GM12878 (cell line): ENCODE measurements at regions not wholly inside any gene's neighbourhood (a gene's known extent, or its start where the extent isn't known, plus 50 kb on each side); places are given as distances from the start of the nearest gene placed in this dataset.
A peak's percentile ranks its signal among the peaks of the same experiment; 100 is the strongest.

Experiments used
- ATAC-seq: fragments of 200-7000 bp; cut with Tn5 transposase; 3 replicates; pipeline ENCODE4 v1.9.1; 2020; ENCODE audit warnings: mild to moderate bottlenecking, moderate library complexity
- BruUV-seq: library from RNA; stranded (reverse); fragments of 400-500 nt; replicated peaks from 2 replicates; lab custom pipeline; 2021; lab: Mats Ljungman, UMichigan
- CTCF ChIA-PET: fragments of 300-600 bp; sonication (Branson Sonifier 250); formaldehyde crosslinking; extraction: SDS; loops from one replicate; lab custom pipeline; 2021; ENCODE audit warnings: inconsistent platforms; lab: Yijun Ruan, JAX
- POLR2A ChIA-PET: fragments of 350-600 bp; formaldehyde crosslinking; extraction: SDS; loops from one replicate; lab custom pipeline; 2021; ENCODE audit warnings: inconsistent platforms; lab: Charles Lee
- RAD21 ChIA-PET: fragments of 300-600 bp; sonication (Branson Sonifier 250); formaldehyde crosslinking; loops from one replicate; lab custom pipeline; 2023; ENCODE audit warnings: antibody characterized with exemption; ENCODE audit not compliant: unreplicated experiment; lab: Charles Lee
- SMC1A ChIA-PET: fragments of 300-600 bp; sonication (Branson Sonifier 250); formaldehyde crosslinking; loops from one replicate; lab custom pipeline; 2023; ENCODE audit not compliant: unreplicated experiment, uncharacterized antibody; lab: Charles Lee
- DNase-seq: peaks from one replicate; pipeline ENCODE4 v3.0.0-alpha.2; 2011; ENCODE audit warnings: low read depth, low spot score
- FAIRE-seq: peaks from 3 replicates; lab custom pipeline; 2011; peaks lifted over from hg19 to GRCh38; lab: Jason Lieb, UNC
- H2AFZ ChIP-seq: 2 replicates; pipeline ENCODE4 v1.6.0; 2011; ENCODE audit warnings: low read depth, low read length, control low read depth; ENCODE audit not compliant: control insufficient read depth
- H3K27ac ChIP-seq: 2 replicates; pipeline ENCODE4 v1.5.1; 2011; ENCODE audit warnings: control low read depth; ENCODE audit not compliant: control insufficient read depth, insufficient read depth
- H3K27me3 ChIP-seq, 2 experiments: replicated peaks in 1 of 2; 2 replicates each; pipeline versions ENCODE4 v1.6.0 to v1.6.1; 2011; ENCODE audit warnings: low read length in 1 of 2; ENCODE audit not compliant: control insufficient read depth in 2 of 2, insufficient read depth in 2 of 2
- H3K36me3 ChIP-seq, 2 experiments: 2 replicates each; pipeline ENCODE4 v1.5.1; 2011; ENCODE audit warnings: low read length in 1 of 2; ENCODE audit not compliant: control insufficient read depth in 2 of 2, insufficient read depth in 2 of 2
- H3K4me1 ChIP-seq: 2 replicates; pipeline ENCODE4 v1.6.1; 2011; ENCODE audit warnings: mild to moderate bottlenecking, low read length, moderate library complexity, mixed read lengths; ENCODE audit not compliant: control insufficient read depth, insufficient read depth
- H3K4me2 ChIP-seq: 2 replicates; pipeline ENCODE4 v1.6.0; 2011; ENCODE audit warnings: control low read depth; ENCODE audit not compliant: control insufficient read depth, insufficient read depth
- H3K4me3 ChIP-seq: fragments of 200-600 bp; sonication (generic); 2 replicates; pipeline ENCODE4 v1.5.1; 2016
- H3K79me2 ChIP-seq: 2 replicates; pipeline ENCODE4 v1.6.0; 2011; ENCODE audit warnings: low read length; ENCODE audit not compliant: control insufficient read depth, insufficient read depth
- H3K9ac ChIP-seq: 2 replicates; pipeline ENCODE4 v1.8.0; 2011; ENCODE audit warnings: low read length, control low read depth, mixed read lengths; ENCODE audit not compliant: control insufficient read depth, insufficient read depth
- H3K9me3 ChIP-seq: replicated peaks from 3 replicates; pipeline ENCODE4 v1.5.1; 2011; ENCODE audit warnings: mild to moderate bottlenecking, low read length; ENCODE audit not compliant: control insufficient read depth, insufficient read depth
- H4K20me1 ChIP-seq: 2 replicates; pipeline ENCODE4 v1.6.0; 2011; ENCODE audit not compliant: control insufficient read depth, insufficient read depth
- BMI1 ChIP-seq: fragments of 450-650 bp; IDR thresholded peaks from 2 replicates; pipeline ENCODE4 v1.6.1; 2016; ENCODE audit warnings: mild to moderate bottlenecking, moderate library complexity, borderline replicate concordance
- CHD1 ChIP-seq: IDR thresholded peaks from 2 replicates; pipeline ENCODE4 v1.6.1; 2012; ENCODE audit warnings: low read depth, low read length, improper control_type of control experiment
- CREB1 ChIP-seq: IDR thresholded peaks from 2 replicates; pipeline ENCODE4 v1.6.1; 2012; ENCODE audit warnings: low read depth, mild to moderate bottlenecking, inconsistent platforms
- CREM ChIP-seq: IDR thresholded peaks from 2 replicates; pipeline ENCODE4 v1.6.1; 2014; ENCODE audit warnings: antibody characterized with exemption, low read depth
- GABPA ChIP-seq: IDR thresholded peaks from 2 replicates; pipeline ENCODE4 v1.6.1; 2014; ENCODE audit warnings: antibody characterized with exemption, low read depth, mild to moderate bottlenecking, inconsistent platforms
- IKZF2 ChIP-seq, 2 experiments: fragments of 450-650 bp; IDR thresholded peaks; 2 replicates each; pipeline ENCODE4 v1.6.1; 2017; ENCODE audit warnings: mild to moderate bottlenecking in 2 of 2, moderate library complexity in 2 of 2
- JUNB ChIP-seq: IDR thresholded peaks from 2 replicates; pipeline ENCODE4 v1.6.1; 2016; ENCODE audit warnings: antibody characterized with exemption, mild to moderate bottlenecking
- MEF2A ChIP-seq: IDR thresholded peaks from 2 replicates; pipeline ENCODE4 v1.6.1; 2011; ENCODE audit warnings: low read depth, mild to moderate bottlenecking, low read length, moderate library complexity; ENCODE audit not compliant: insufficient read depth
- RFX5 ChIP-seq: IDR thresholded peaks from 2 replicates; pipeline ENCODE4 v1.6.1; 2011; ENCODE audit warnings: low read depth, low read length, improper control_type of control experiment
- RUNX3 ChIP-seq: IDR thresholded peaks from 2 replicates; pipeline ENCODE4 v1.6.1; 2012; ENCODE audit warnings: low read length, inconsistent platforms
- TCF7 ChIP-seq: IDR thresholded peaks from 2 replicates; pipeline ENCODE4 v1.6.1; 2014; ENCODE audit warnings: antibody characterized with exemption, borderline replicate concordance
- ZBED1 ChIP-seq: IDR thresholded peaks from 2 replicates; pipeline ENCODE4 v1.6.1; 2016; ENCODE audit warnings: borderline replicate concordance
- ZNF217 ChIP-seq: fragments of 450-650 bp; IDR thresholded peaks from 2 replicates; pipeline ENCODE4 v1.6.1; 2017; ENCODE audit warnings: antibody characterized with exemption, mild to moderate bottlenecking
- ZNF592 ChIP-seq: fragments of 450-650 bp; IDR thresholded peaks from 2 replicates; pipeline ENCODE4 v1.6.1; 2017; ENCODE audit warnings: mild to moderate bottlenecking, moderate library complexity
- WGBS: methylation state at CpG from one replicate; pipeline ENCODE4 v1.1.6; 2016; ENCODE audit warnings: low lambda C conversion rate; ENCODE audit not compliant: insufficient replicate concordance, insufficient coverage; ENCODE audit errors: missing lambda C conversion rate; 5-methylcytosine and 5-hydroxymethylcytosine counted together
- in situ Hi-C: fragments of 300-500 bp; cut with MboI; formaldehyde crosslinking; loops from 9 replicates; pipeline ENCODE4 v1.14.3; 2018; ENCODE audit warnings: mixed read lengths
- intact Hi-C: fragments of 100-400 bp; cut with micrococcal nuclease; formaldehyde crosslinking; loops from one replicate; pipeline ENCODE4 v1.14.2; 2022; ENCODE audit not compliant: unreplicated experiment

GRCh38 chr5:89282554-89283510 is 399.8 kb upstream of the MEF2C start (continued):
- TF ChIP-seq CREM (peak; percentile 71; the same call in 1 of the 2 replicates), CREB1 (peak; percentile 70)

- ChIA-PET RAD21 (interaction anchor here (0.6 to 3.5 kb wide), 15 partner anchors 10 to 365 kb away, joined by 3 to 21 read pairs (median 4); no protein-coding TSS in a partner anchor), CTCF (interaction anchor here (1.0 to 3.0 kb wide), 7 partner anchors 11 to 554 kb away, joined by 3 to 17 read pairs (median 4); no protein-coding TSS in a partner anchor), POLR2A (interaction anchor here (0.8 to 1.8 kb wide), 8 partner anchors 9 to 68 kb away, joined by 3 to 6 read pairs (median 4); no protein-coding TSS in a partner anchor), SMC1A (interaction anchor here (0.7 to 2.9 kb wide), 24 partner anchors 10 to 553 kb away, joined by 3 to 33 read pairs (median 4); no protein-coding TSS in a partner anchor)
- Histone ChIP-seq H2AFZ (no peak overlapping the region; the same call in 1 of the 2 replicates), H3K9me3 (no peaks in the 10 kb centered on the region; the same call in 1 of the 3 replicates), H4K20me1 (no peaks in the 10 kb centered on the region), H3K4me3 (no peak overlapping the region), H3K36me3 (no peaks in the 10 kb centered on the region), H3K4me1 (peaks cover 40% of the 10 kb centered on the region), H3K79me2 (no peaks in the 10 kb centered on the region), H3K4me2 (peak overlapping the region; percentile 17; the same call in 1 of the 2 replicates), H3K27me3 (no peaks in the 10 kb centered on the region), H3K27ac (peak overlapping the region; percentile 59), H3K9ac (no peak overlapping the region)
- 57% methylated on average over 3 of the region's 3 CpGs for WGBS
- BruUV-seq: no TSS peak
- DNase-seq (peak; percentile 25), ATAC-seq (peak; percentile 18), FAIRE-seq (no peak)
- intact Hi-C loops (loop anchor here (5.0 kb wide), 2 partner anchors 50 to 455 kb away; no protein-coding TSS in a partner anchor), in situ Hi-C loops (no loop called here)
- TF ChIP-seq ZNF592: no peak
- TF ChIP-seq RUNX3: peak; percentile 21; the same call in 1 of the 2 replicates
- TF ChIP-seq ZNF217: no peak
- peak; percentile 27; the same call in 1 of the 2 replicates for TF ChIP-seq TCF7
- TF ChIP-seq ZBED1: 0 out of 2 replicates have a peak, but pooled peaks have one; percentile 6
- TF ChIP-seq IKZF2 (IDR thresholded peaks at IDR 0.05): no peak
- 0 out of 2 replicates have a peak, but pooled peaks have one; percentile 28 for TF ChIP-seq GABPA
- TF ChIP-seq JUNB: no peak
- TF ChIP-seq RFX5: no peak
- TF ChIP-seq CREB1: peak; percentile 71; the same call in 1 of the 2 replicates
- no peak for TF ChIP-seq BMI1
- no peak for TF ChIP-seq CHD1
- 0 out of 2 replicates have a peak, but pooled peaks have one; percentile 7 for TF ChIP-seq MEF2A
Measured at GRCh38 chr5:89281766-89282553, 399.0 kb upstream of the MEF2C start.
